C1 segment of cervical spinal cord (tissue), 14 donors: ENCODE measurements at regions not wholly inside any gene's neighbourhood (a gene's known extent, or its start where the extent isn't known, plus 50 kb on each side); places are given as distances from the start of the nearest gene placed in this dataset.
"Not testable (repeated sequence)": the region's sequence is repeated elsewhere in the genome, so short reads cannot be mapped to it uniquely, and the experiment has no call there.

Source experiments
- DNase-seq, 14 donors: peaks; one replicate each; lab custom pipeline; 2025; lab: John Stamatoyannopoulos, UW

DNA sequence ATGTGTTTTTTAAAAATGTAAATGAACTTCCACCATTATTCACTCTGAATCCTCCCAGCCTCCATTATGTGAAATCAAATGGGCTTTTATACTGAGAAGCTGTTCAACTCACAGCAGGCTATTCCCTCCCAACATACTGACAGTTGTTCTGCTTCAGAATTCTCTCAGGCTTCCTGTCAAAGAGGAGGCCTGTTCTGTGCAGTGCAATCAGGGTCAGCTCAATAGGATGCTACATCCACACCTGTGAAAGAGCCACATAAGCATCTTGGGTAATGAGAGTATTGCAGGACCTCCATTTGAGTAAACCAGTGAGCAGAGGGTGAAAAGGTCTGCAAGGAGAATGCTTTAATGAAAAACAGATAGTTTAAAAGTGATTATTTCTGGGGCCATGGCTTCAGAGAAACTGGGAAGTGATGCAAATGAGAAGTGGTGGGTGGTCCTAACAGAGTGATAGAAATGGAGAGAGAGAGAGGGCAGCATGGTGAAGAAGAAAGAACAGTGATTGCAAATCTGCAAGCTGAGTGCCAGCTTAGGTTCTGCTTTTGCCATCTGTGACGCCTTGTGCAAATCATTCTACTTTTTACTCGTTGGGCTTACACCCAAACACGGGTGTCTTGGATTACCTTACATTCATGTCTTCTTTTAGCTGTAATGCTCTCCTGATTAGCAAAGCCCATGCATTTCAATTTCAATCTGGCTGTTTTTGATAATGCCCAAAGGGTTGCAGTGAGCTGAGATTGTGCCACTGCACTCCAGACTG, 202.5 kb upstream of the NMUR2 start:
- DNase-seq = peak in 2 of 14 donors; percentile 0 to 15

GRCh38 chr5:152608458-152608857, 203.4 kb upstream of the NMUR2 start:
- peak in 1 of 14 donors; percentile 70 for DNase-seq

DNA sequence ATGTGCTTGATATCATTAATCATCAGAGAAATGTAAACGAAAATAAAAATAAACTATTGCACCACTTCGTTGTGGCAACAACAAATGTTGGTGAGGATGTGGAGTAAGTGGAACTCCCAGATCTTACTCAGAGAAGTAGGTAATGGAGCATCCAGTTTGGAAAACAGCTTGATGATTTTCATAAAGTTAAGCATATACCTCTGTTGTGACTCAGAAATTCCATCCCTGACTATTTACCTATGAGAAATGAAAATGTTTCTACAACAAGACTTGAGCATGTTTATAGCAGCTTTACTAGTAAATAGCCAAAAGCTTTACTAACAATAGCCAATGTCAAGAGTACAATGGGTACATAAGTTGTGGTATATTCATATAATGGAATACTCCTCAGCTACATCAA, 214.7 kb upstream of the NMUR2 start:
- no peak for DNase-seq

- no peak for DNase-seq
Observed at GRCh38 chr5:152622628-152623027, 217.5 kb upstream of the NMUR2 start.

- no peak for DNase-seq
Observed at GRCh38 chr5:152623951-152624350, 218.9 kb upstream of the NMUR2 start.

GRCh38 chr5:152625696-152626095, 220.6 kb upstream of the NMUR2 start:
- no peak for DNase-seq

GRCh38 chr5:152631221-152631620, 226.1 kb upstream of the NMUR2 start:
- DNase-seq = no peak

- DNase-seq = peak in 1 of 14 donors; percentile 62
Observed at GRCh38 chr5:152632360-152632759, 227.3 kb upstream of the NMUR2 start.

DNA sequence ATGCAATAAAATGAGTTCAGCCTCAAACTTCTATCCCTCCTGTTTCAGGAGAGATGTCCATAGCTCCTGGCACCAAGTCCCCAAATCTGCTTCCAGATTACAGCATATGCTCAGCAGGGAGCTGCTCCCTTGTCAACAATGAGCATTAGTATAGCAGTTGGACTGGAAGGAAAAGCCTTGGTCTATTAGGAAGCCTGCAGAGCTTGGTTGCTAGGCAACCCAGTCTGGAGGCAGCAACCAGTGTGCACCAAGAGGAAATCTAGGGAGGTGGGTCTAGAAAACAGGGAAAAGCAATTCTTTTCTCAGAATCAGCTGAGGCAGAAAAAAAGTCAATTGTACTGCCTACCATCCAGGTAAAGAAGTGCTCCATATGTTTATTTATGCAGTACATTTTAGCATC, 229.5 kb upstream of the NMUR2 start:
- DNase-seq = peak in 2 of 14 donors; percentile 30 to 92

DNA sequence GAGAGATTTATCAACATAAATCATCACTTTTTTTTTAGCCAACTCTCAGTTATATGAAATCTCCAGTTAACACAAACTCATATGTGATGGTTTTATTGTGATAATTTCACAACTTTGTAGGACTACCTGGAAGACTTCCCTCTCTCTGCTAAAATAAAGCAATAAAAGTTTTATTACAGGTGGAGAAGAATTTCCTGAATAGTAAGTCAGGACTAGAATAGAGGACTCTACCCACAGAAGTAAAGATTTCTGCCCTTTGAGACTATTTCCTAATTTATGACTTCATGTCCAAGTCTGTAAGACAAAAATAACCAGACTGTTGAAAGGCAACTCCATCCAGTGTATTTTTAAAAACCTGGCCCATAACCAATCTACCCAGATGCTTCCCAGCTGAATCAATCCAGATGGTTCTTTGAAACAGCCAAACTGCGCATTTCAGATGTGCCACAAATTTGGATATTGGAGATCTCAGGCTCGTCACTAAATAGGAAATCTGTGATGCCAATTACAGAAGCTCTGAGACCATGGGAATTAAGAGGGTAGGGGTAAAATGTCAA, 234.0 kb upstream of the NMUR2 start:
- no peak for DNase-seq

DNA sequence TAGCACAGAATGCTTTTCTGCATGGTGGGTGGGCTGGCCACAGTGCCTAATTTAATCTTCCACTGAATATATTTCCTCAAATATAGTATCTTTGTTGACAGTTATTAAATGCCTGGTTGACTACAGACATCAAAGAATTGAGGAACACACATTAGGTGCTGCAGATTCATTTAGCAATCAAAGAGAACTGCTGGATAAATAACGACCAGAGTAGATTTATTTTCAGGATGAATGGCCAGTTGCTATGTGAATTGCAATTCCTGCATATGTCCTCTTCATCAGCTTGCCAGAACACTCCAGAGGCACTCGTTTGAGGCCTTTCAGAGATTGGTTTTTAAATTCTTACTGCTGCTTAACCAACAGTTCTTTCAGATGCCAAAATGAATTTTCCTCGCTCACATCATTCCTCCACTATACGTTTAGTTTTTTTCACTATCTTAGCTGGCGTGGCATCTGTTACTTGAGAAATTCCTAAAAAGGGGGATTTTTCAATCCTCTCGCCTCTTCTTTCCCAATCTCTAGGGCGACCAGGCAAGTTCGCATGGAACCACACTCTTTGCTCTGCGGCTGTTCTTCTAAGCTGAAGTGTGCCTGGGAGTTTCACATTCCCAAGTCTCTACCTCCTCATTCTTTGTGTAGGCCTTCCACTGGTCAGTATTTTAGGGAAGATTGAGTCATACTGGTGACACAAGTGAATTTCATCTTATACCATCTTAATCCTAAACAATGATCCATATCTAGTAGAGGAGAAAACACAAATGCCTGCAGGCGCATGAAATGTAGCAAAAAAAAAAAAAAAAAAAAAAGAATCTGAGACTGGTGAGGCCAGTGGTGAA, 237.1 kb upstream of the NMUR2 start:
- DNase-seq = no peak

DNA sequence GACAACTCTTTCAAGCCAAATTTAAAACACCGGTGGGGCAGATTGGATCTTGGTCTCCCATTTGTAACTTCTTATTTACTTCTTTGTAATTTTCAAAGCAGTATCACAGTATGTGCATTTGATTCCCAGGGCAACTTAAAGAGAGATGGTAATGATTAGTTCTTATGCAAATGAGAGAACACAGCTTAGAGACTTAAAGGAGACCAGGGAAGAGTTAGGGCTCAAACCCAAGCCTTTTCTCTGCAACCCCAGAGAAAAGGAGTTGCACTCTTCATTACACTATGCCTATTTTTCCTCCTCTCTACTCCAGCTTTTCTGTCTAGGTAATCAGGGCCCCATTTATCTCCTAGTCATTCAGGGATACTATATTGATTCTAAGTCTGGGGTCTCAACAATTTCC, 237.8 kb upstream of the NMUR2 start:
- no peak for DNase-seq

GRCh38 chr5:152644029-152644728, 239.1 kb upstream of the NMUR2 start:
- DNase-seq = no peak

- no peak for DNase-seq
Observed at GRCh38 chr5:152649609-152650008, 244.5 kb upstream of the NMUR2 start.

- DNase-seq = no peak
Observed at GRCh38 chr5:152650413-152650812, 245.3 kb upstream of the NMUR2 start.

GRCh38 chr5:152659470-152659869, 254.4 kb upstream of the NMUR2 start:
- DNase-seq = not testable (repeated sequence)

DNA sequence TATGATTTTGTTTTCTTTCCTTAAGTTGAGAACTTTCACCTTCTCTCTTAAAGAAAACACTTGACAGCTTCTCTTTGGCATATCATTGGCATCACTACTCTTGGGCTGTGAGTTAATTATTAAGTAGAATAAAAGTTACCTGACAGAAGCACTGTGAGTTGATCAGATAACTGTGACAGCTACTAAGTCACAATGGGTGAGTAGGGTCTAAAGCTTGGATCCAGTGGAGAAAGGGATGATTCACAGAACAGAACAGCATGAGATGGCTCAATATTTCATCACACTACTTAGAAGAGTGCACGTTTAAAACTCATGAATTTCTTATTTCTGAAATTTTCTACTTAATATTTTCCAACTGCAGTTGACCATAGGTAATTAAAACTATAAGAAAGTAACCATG, 268.5 kb upstream of the NMUR2 start:
- no peak for DNase-seq

DNA sequence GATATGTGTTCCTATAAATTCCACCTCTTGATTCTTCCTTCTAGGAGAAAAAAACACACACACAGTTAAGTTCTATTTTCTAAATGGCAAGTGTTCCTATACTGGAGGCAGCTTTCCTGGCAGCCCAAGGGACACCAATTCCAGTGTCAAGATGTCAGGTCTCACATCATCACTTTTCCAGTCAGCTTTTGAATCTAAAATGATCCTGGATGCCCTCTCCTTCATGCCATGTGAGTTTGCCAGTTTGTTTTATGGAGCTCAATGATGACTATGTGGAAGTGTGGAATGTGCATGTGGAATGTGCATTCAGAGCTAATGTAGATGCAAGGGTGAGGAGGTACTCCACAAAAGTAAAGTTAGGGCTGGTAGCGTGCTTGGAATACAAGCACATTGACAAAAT, 269.3 kb upstream of the NMUR2 start:
- DNase-seq = no peak

GRCh38 chr5:152676196-152676595, 271.1 kb upstream of the NMUR2 start:
- no peak for DNase-seq

GRCh38 chr5:152683205-152683604, 278.1 kb upstream of the NMUR2 start:
- no peak for DNase-seq

DNA sequence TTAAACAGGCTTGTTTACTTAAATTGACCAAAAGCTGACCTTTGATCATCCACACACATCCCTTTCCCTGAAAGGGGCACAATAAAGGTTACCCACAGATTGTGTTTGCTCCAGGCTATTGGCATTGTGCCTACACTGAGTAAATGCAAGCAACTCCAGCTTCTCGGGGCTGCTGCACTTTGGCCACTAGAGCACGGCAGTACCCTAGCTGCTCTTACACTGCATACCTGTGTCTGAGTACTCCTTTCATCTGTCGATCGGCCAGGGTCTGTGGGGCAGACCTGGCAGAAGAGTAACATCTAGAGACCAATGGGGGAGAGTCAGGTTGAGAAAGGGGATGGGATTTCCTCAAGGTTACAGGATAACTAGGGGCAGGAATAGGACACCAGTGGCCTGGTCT, 281.9 kb upstream of the NMUR2 start:
- DNase-seq = no peak
